Right lobe of liver (tissue), 4 donors: ENCODE measurements at regions not wholly inside any gene's neighbourhood (a gene's known extent, or its start where the extent isn't known, plus 50 kb on each side); places are given as distances from the start of the nearest gene placed in this dataset.

Experiments used
- POLR2A ChIP-seq: fragments of 450-650 bp; IDR thresholded peaks from one replicate; pipeline ENCODE4 v1.6.1; 2017; ENCODE audit warnings: antibody characterized with exemption, mild to moderate bottlenecking
- TF ChIP-seq, protein P1 (sequence below), 4 donors: fragments of 200-600 bp in 3 of 4; fragments of 450-650 bp in 1 of 4; IDR thresholded peaks; one replicate each; pipeline versions ENCODE4 v1.5.1 to v1.8.0; 2016 to 2022; ENCODE audit warnings: antibody characterized with exemption in 4 of 4, mild to moderate bottlenecking in 2 of 4
- donor health status: DM: no; HTN: no; CAD: no.
- donor health status: DM: no; HTN: no; CAD: no.
- donor health status: DM: no; HTN: yes; CAD: no.

DNA sequence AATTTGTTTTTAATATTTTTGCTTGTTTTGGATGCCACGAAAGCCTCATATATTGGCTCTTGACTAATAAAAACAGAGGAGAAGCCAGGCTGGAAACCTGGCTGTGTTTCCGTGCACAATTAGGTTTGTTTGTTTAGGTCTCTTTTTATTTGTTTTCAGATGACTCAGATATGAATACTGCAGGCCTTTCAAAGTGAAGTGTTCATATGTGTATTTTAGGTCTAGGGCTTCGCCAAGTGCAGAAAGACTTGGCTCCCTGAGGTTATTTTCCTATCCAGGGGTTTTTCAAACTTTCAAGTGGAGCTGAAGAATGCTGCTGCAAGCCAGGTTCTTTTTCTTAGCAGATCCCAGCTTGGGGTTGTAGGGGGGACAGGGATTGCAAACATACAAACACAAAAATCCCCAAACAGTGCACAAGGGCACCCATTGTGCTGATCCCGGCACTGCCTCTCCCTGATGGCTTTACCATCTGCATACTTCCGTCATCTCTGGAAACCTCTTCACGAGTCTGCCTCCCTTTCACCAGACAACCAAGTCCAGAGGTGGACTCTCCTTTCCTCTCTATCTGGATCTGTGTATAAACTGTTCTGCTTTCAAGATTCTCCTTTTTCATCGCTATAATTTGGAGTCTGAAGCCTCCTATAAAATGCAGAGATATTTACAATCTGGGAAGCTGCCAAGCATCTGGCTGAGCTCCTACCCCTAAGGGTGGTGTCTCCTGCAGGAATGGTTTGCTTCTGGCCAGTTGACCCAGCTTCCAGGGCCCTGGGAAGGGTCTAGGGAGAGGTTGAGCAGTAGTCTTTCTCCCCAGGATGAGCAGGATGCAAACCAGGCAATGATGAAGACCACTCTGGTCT, 108.6 kb downstream of the SMIM20 start:
- no peak for TF ChIP-seq POLR2A
- TF ChIP-seq, protein P1, sequence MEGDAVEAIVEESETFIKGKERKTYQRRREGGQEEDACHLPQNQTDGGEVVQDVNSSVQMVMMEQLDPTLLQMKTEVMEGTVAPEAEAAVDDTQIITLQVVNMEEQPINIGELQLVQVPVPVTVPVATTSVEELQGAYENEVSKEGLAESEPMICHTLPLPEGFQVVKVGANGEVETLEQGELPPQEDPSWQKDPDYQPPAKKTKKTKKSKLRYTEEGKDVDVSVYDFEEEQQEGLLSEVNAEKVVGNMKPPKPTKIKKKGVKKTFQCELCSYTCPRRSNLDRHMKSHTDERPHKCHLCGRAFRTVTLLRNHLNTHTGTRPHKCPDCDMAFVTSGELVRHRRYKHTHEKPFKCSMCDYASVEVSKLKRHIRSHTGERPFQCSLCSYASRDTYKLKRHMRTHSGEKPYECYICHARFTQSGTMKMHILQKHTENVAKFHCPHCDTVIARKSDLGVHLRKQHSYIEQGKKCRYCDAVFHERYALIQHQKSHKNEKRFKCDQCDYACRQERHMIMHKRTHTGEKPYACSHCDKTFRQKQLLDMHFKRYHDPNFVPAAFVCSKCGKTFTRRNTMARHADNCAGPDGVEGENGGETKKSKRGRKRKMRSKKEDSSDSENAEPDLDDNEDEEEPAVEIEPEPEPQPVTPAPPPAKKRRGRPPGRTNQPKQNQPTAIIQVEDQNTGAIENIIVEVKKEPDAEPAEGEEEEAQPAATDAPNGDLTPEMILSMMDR (IDR thresholded peaks at IDR 0.05): no peak
